HEK293 (cell line): ENCODE measurements at regions not wholly inside any gene's neighbourhood (a gene's known extent, or its start where the extent isn't known, plus 50 kb on each side); places are given as distances from the start of the nearest gene placed in this dataset.

Source experiments
- CTCF ChIA-PET: fragments of 350-600 bp; formaldehyde crosslinking; extraction: SDS; loops from one replicate; lab custom pipeline; 2021; ENCODE audit warnings: antibody characterized with exemption; lab: Yijun Ruan, JAX
- POLR2A ChIA-PET: fragments of 300-600 bp; formaldehyde crosslinking; extraction: SDS; loops from one replicate; lab custom pipeline; 2020; ENCODE audit warnings: antibody characterized with exemption, inconsistent platforms; lab: Yijun Ruan, JAX
- H3K27ac ChIP-seq: fragments of 200-500 bp; sonication (Bioruptor generic); 2 replicates; pipeline ENCODE4 v1.5.1; 2014; ENCODE audit warnings: low read depth, low read length, control low read depth, inconsistent platforms; ENCODE audit errors: extremely low read depth
- H3K36me3 ChIP-seq, 2 experiments: fragments of 200-500 bp in 1 of 2; sonication (Bioruptor generic) in 1 of 2; 1 replicate in 1 of 2; 2 replicates in 1 of 2; pipeline ENCODE4 v1.5.1; 2014 to 2017; ENCODE audit warnings: inconsistent platforms in 2 of 2, low read length in 2 of 2; ENCODE audit not compliant: control insufficient read depth in 2 of 2, insufficient read depth in 1 of 2
- H3K4me1 ChIP-seq: fragments of 200-500 bp; sonication (Bioruptor generic); 2 replicates; pipeline ENCODE4 v1.5.1; 2014; ENCODE audit warnings: mild to moderate bottlenecking, low read length, inconsistent platforms; ENCODE audit not compliant: control insufficient read depth, insufficient read depth
- H3K4me3 ChIP-seq: 2 replicates; pipeline ENCODE4 v1.5.1; 2011; ENCODE audit warnings: low read depth, mild to moderate bottlenecking, control low read depth, low read length, moderate library complexity
- H3K9me3 ChIP-seq: fragments of 200-500 bp; sonication (Bioruptor generic); 2 replicates; pipeline ENCODE4 v1.5.1; 2014; ENCODE audit warnings: low read depth, low read length, inconsistent platforms; ENCODE audit not compliant: control insufficient read depth, insufficient read depth
- FEZF1 ChIP-seq: fragments of 450-650 bp; formaldehyde crosslinking; IDR thresholded peaks from 2 replicates; pipeline ENCODE4 v1.5.1; 2016; ENCODE audit warnings: missing biosample characterization, missing genetic modification characterization
- HOXC10 ChIP-seq: sonication (generic); formaldehyde crosslinking; IDR thresholded peaks from 2 replicates; pipeline ENCODE4 v1.8.1; 2023; ENCODE audit warnings: mild to moderate bottlenecking, missing genetic modification reagents
- ZBTB20 ChIP-seq: fragments of 450-650 bp; formaldehyde crosslinking; IDR thresholded peaks from 2 replicates; pipeline ENCODE4 v1.5.1; 2016; ENCODE audit warnings: missing biosample characterization, missing genetic modification characterization
- ZFP41 ChIP-seq: fragments of 450-650 bp; formaldehyde crosslinking; IDR thresholded peaks from 2 replicates; pipeline ENCODE4 v1.5.1; 2016; ENCODE audit warnings: missing biosample characterization, missing genetic modification characterization, borderline replicate concordance
- ZFP69B ChIP-seq: fragments of 450-650 bp; formaldehyde crosslinking; IDR thresholded peaks from 2 replicates; pipeline ENCODE4 v1.5.1; 2016; ENCODE audit warnings: missing biosample characterization, missing genetic modification characterization
- ZNF140 ChIP-seq: fragments of 450-650 bp; formaldehyde crosslinking; IDR thresholded peaks from 2 replicates; pipeline ENCODE4 v1.5.1; 2016; ENCODE audit warnings: missing biosample characterization, missing genetic modification characterization
- ZNF211 ChIP-seq: fragments of 450-650 bp; formaldehyde crosslinking; IDR thresholded peaks from 2 replicates; pipeline ENCODE4 v1.5.1; 2016; ENCODE audit warnings: low read depth, missing biosample characterization, missing genetic modification characterization
- ZNF416 ChIP-seq: fragments of 450-650 bp; formaldehyde crosslinking; IDR thresholded peaks from 2 replicates; pipeline ENCODE4 v1.5.1; 2016; ENCODE audit warnings: missing biosample characterization, missing genetic modification characterization
- ZNF48 ChIP-seq: fragments of 450-650 bp; formaldehyde crosslinking; IDR thresholded peaks from 2 replicates; pipeline ENCODE4 v1.5.1; 2016; ENCODE audit warnings: missing biosample characterization, missing genetic modification characterization
- ZNF548 ChIP-seq: fragments of 450-650 bp; formaldehyde crosslinking; IDR thresholded peaks from 2 replicates; pipeline ENCODE4 v1.5.1; 2016; ENCODE audit warnings: missing biosample characterization, missing genetic modification characterization
- ZNF555 ChIP-seq: fragments of 450-650 bp; formaldehyde crosslinking; conservative IDR thresholded peaks from 2 replicates; pipeline ENCODE4 v1.5.1; 2017; ENCODE audit warnings: missing biosample characterization, mild to moderate bottlenecking, missing genetic modification characterization, inconsistent platforms
- ZNF560 ChIP-seq: fragments of 450-650 bp; formaldehyde crosslinking; IDR thresholded peaks from 2 replicates; pipeline ENCODE4 v1.5.1; 2017; ENCODE audit warnings: missing biosample characterization, missing genetic modification characterization, borderline replicate concordance
- ZNF561 ChIP-seq: fragments of 450-650 bp; IDR thresholded peaks from 2 replicates; pipeline ENCODE4 v1.5.1; 2018; ENCODE audit warnings: missing biosample characterization, missing genetic modification characterization, borderline replicate concordance
- ZNF624 ChIP-seq: fragments of 450-650 bp; formaldehyde crosslinking; IDR thresholded peaks from 2 replicates; pipeline ENCODE4 v1.5.1; 2017; ENCODE audit warnings: missing biosample characterization, missing genetic modification characterization
- ZNF707 ChIP-seq: fragments of 450-650 bp; formaldehyde crosslinking; IDR thresholded peaks from 2 replicates; pipeline ENCODE4 v1.5.1; 2016; ENCODE audit warnings: missing biosample characterization, missing genetic modification characterization
- ZSCAN30 ChIP-seq: fragments of 450-650 bp; IDR thresholded peaks from 2 replicates; pipeline ENCODE4 v1.5.1; 2018; ENCODE audit warnings: missing biosample characterization, mild to moderate bottlenecking, missing genetic modification characterization, moderate library complexity
- TF ChIP-seq, protein P1 (sequence below): fragments of 450-650 bp; formaldehyde crosslinking; IDR thresholded peaks from 2 replicates; pipeline ENCODE4 v1.5.1; 2017; ENCODE audit warnings: missing biosample characterization, mild to moderate bottlenecking, missing genetic modification characterization, moderate library complexity
- TF ChIP-seq, protein P2 (sequence below): fragments of 450-650 bp; IDR thresholded peaks from 2 replicates; pipeline ENCODE4 v1.5.1; 2018; ENCODE audit warnings: missing biosample characterization, missing genetic modification characterization
- TF ChIP-seq, protein P3 (sequence below): fragments of 450-650 bp; formaldehyde crosslinking; conservative IDR thresholded peaks from 2 replicates; pipeline ENCODE4 v1.5.1; 2016; ENCODE audit warnings: low read depth, missing biosample characterization, missing genetic modification characterization
- TF ChIP-seq, protein P4 (sequence below): fragments of 450-650 bp; formaldehyde crosslinking; IDR thresholded peaks from 2 replicates; pipeline ENCODE4 v1.5.1; 2016; ENCODE audit warnings: missing biosample characterization, missing genetic modification characterization

DNA sequence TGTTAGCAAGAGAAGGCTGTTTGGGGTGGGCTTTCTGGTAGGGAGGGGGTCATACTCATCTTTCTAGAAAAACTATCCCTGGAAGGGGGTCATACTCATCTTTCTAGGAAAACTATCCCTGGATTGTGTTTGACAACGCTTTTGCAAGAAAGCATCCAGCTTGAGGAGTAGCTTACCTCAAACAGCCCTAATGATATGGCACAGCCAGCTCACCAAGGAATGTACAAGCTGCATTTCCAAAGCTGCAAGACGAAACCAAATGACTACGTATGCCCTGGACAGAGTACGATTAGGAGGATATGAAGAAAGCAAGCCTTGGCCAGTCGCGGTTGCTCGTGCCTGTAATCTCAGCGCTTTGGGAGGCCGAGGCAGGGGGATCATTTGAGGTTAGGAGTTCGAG, 63.4 kb downstream of the KLF4 start:
- no peak overlapping the region for H3K27ac ChIP-seq
- H3K4me1 ChIP-seq, result 0 out of 2 replicates have a peak, but pooled peaks cover 2% of the 10 kb centered on the region
- H3K36me3 ChIP-seq, result no peaks in the 10 kb centered on the region
- TF ChIP-seq FEZF1 (no peak), ZNF548 (tag by site-specific recombination) (no peak), ZFP69B (no peak), ZBTB20 (tag by site-specific recombination) (no peak), ZNF560 (tag by site-specific recombination) (no peak), ZNF48 (tag by site-specific recombination) (no peak), ZNF561 (tag by site-specific recombination) (no peak), ZNF140 (no peak), ZNF416 (tag by site-specific recombination) (no peak), ZNF555 (tag by site-specific recombination) (no peak), HOXC10 (CRISPR knock-in tag) (no peak), ZNF707 (tag by site-specific recombination) (no peak), ZFP41 (tag by site-specific recombination) (no peak), ZSCAN30 (tag by site-specific recombination) (no peak), ZNF211 (tag by site-specific recombination) (no peak), ZNF624 (tag by site-specific recombination) (no peak)
- TF ChIP-seq, protein P1, sequence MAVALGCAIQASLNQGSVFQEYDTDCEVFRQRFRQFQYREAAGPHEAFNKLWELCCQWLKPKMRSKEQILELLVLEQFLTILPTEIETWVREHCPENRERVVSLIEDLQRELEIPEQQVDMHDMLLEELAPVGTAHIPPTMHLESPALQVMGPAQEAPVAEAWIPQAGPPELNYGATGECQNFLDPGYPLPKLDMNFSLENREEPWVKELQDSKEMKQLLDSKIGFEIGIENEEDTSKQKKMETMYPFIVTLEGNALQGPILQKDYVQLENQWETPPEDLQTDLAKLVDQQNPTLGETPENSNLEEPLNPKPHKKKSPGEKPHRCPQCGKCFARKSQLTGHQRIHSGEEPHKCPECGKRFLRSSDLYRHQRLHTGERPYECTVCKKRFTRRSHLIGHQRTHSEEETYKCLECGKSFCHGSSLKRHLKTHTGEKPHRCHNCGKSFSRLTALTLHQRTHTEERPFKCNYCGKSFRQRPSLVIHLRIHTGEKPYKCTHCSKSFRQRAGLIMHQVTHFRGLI (tag by site-specific recombination), result no peak
- TF ChIP-seq, protein P2, sequence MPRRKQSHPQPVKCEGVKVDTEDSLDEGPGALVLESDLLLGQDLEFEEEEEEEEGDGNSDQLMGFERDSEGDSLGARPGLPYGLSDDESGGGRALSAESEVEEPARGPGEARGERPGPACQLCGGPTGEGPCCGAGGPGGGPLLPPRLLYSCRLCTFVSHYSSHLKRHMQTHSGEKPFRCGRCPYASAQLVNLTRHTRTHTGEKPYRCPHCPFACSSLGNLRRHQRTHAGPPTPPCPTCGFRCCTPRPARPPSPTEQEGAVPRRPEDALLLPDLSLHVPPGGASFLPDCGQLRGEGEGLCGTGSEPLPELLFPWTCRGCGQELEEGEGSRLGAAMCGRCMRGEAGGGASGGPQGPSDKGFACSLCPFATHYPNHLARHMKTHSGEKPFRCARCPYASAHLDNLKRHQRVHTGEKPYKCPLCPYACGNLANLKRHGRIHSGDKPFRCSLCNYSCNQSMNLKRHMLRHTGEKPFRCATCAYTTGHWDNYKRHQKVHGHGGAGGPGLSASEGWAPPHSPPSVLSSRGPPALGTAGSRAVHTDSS (tag by site-specific recombination), result no peak
- TF ChIP-seq, protein P3, sequence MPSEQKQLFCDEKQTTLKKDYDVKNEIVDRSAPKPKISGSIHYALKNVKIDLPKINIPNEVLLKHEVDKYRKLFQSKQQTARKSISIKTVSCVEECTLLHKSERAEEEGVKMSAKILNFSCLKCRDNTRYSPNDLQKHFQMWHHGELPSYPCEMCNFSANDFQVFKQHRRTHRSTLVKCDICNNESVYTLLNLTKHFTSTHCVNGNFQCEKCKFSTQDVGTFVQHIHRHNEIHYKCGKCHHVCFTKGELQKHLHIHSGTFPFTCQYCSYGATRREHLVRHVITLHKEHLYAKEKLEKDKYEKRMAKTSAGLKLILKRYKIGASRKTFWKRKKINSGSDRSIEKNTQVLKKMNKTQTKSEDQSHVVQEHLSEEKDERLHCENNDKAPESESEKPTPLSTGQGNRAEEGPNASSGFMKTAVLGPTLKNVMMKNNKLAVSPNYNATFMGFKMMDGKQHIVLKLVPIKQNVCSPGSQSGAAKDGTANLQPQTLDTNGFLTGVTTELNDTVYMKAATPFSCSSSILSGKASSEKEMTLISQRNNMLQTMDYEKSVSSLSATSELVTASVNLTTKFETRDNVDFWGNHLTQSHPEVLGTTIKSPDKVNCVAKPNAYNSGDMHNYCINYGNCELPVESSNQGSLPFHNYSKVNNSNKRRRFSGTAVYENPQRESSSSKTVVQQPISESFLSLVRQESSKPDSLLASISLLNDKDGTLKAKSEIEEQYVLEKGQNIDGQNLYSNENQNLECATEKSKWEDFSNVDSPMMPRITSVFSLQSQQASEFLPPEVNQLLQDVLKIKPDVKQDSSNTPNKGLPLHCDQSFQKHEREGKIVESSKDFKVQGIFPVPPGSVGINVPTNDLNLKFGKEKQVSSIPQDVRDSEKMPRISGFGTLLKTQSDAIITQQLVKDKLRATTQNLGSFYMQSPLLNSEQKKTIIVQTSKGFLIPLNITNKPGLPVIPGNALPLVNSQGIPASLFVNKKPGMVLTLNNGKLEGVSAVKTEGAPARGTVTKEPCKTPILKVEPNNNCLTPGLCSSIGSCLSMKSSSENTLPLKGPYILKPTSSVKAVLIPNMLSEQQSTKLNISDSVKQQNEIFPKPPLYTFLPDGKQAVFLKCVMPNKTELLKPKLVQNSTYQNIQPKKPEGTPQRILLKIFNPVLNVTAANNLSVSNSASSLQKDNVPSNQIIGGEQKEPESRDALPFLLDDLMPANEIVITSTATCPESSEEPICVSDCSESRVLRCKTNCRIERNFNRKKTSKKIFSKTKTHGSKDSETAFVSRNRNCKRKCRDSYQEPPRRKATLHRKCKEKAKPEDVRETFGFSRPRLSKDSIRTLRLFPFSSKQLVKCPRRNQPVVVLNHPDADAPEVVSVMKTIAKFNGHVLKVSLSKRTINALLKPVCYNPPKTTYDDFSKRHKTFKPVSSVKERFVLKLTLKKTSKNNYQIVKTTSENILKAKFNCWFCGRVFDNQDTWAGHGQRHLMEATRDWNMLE (tag by site-specific recombination), result no peak
- TF ChIP-seq, protein P4, sequence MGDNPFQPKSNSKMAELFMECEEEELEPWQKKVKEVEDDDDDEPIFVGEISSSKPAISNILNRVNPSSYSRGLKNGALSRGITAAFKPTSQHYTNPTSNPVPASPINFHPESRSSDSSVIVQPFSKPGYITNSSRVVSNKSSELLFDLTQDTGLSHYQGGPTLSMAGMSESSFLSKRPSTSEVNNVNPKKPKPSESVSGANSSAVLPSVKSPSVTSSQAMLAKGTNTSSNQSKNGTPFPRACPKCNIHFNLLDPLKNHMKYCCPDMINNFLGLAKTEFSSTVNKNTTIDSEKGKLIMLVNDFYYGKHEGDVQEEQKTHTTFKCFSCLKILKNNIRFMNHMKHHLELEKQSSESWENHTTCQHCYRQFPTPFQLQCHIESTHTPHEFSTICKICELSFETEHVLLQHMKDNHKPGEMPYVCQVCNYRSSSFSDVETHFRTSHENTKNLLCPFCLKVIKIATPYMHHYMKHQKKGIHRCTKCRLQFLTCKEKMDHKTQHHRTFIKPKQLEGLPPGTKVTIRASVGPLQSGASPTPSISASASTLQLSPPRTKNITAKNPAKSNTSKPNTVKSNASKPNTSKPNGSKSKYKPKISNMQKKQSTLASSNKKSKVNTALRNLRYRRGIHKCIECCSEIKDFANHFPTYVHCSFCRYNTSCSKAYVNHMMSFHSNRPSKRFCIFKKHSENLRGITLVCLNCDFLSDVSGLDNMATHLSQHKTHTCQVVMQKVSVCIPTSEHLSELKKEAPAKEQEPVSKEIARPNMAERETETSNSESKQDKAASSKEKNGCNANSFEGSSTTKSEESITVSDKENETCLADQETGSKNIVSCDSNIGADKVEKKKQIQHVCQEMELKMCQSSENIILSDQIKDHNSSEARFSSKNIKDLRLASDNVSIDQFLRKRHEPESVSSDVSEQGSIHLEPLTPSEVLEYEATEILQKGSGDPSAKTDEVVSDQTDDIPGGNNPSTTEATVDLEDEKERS (tag by site-specific recombination), result no peak
- H3K9me3 ChIP-seq, result no peaks in the 10 kb centered on the region
- ChIA-PET CTCF (interaction anchor here (0.6 to 2.9 kb wide), 26 partner anchors 9 to 1335 kb away, joined by 3 to 29 read pairs (median 5); no protein-coding TSS in a partner anchor), POLR2A (interaction anchor here (1.1 kb wide), 1 partner anchor 266 kb away, joined by 3 read pairs; no protein-coding TSS in a partner anchor)
- H3K4me3 ChIP-seq, result no peak overlapping the region
